ENCODE measurements at regions not wholly inside any gene's neighbourhood (a gene's known extent, or its start where the extent isn't known, plus 50 kb on each side); places are given as distances from the start of the nearest gene placed in this dataset.

DNA sequence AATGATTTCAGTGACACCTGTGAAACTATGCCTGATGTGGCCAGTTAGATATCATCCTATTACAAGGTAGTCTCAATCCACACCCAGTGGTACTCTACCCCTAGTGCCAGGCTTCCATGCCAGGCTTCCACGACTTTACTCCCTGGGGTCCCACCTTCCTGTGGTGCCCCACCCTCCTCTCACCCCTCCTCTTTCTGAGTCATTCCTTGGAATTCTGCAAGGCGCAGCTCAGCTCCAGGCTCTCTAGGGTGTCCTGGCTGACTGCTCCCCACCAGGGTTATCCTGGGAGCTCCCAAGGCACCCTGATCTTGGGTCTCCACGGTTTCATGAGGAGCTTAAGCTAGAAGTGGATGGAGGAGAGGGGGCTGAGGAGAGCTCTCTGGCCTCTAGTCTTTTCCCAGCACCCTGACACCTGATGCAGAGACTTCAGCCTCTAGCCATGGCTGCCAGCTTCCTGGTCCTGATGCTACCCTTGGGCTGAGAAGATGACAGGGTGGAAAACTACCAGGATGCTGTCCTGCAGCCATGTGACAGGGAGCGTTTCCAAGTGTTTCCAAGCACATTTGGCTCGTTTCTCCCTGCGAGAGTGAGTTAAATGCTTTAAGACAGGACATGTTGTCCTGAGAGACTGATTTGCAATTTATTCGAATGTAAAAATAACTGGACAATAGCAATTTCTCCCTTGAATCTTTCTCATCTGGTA, 1461.2 kb downstream of the TBC1D22A start:
- DNase-seq (ENCODE audit: insufficient read length, low spot score) = no peak
- FAIRE-seq = no peak

DNA sequence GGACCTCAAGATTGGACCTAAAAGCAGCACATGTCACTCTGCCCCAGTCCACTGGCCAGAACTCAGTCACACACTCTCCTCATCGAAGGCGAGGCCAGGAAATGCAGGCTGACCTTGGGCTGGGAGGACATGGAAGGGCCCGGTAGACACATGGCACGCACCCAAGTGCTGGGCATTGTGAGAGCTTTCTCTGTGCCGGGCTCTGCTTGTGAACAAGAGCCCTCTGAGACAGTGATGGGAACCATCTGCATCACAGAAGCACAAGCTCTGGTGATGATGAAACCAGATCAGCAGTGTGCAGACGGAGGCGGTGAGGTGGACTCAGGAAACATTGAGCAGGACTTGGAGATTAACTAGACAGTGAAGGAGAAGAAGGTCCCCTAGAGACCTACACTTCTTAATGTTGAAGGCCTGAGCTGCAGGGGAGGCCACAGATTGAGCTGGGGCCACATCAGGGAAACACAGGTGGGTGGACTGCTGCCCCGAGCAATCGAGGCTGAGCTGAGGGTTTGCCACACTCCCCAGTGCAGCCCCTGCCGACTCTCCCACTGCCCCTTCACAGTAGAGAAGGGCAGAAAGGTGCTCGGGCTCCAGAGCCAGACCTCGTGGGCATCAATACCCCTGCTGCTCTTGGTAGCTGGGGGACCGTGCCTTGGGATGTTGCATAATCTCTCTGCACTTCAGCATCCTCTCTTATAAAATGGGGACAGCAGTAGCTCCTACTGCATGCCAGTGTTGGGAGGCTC, 1460.5 kb downstream of the TBC1D22A start:
- DNase-seq (ENCODE audit: insufficient read length, low spot score) (no peak), FAIRE-seq (no peak)

DNA sequence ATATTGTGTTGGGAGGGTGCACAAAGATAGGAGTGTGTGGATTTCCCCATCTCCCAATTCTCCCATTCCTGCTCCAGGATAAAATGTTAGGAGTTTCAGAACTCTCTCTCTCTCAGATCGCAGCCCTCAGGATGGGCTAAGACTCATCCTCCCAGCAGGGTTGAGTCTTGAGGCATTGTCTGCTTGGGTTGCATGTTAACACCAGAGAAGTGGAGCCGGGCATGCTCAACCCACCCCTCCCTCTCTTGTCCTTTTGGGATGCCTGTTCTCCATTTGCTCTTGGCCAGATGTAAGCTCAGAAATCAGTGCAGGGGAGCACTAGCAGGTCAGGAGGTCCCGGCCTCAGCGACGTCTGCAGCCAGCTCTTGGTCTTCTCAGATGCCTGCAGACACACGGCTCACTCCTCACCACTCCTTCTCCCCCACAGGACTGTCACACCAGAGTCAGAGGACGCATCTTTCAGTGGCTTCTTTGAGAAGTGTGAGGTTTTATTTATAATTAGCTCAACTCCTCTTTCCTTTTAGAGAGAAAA, 1456.5 kb downstream of the TBC1D22A start:
- DNase-seq (ENCODE audit: insufficient read length, low spot score) (no peak), FAIRE-seq (no peak)

DNA sequence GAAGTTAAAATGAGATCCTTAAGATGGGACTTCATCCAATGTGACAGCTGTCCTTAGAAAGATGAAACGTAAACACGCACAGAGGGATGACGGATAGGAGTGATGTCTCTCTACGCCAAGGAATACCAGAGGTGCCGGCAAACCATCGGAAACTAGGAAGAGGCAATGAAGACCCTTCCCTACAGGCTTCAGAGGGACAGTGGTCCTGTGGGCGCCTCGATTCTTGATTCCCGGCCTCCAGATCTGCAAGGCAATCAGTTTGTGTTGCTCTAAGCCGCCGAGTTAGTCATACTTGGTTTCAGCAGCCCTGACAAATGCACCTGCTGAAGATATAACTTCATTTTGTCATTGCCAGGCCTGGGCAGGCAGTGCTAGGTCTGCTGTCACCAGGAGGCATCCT, 1455.1 kb downstream of the TBC1D22A start:
- FAIRE-seq = no peak

DNA sequence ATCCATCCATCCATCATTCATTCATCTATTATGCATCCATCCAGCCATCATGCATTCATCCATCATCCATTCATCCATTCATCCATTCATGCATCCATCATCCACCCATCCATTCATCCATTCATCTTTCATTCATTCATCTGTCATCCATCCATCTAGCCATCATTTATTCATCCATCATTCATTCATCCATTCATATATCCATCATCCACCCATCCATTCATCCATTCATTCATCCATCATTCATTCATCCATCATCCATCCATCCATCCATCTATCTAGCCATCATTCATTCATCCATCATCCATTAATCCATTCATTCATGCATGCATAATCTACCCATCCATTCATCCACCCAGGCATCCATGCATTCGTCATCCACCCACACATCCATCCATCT, 1450.3 kb downstream of the TBC1D22A start:
- FAIRE-seq (no peak), DNase-seq (ENCODE audit: insufficient read length, low spot score) (no peak)

More for the DNA sequence above, 1455.1 kb downstream of the TBC1D22A start:
- DNase-seq (ENCODE audit: insufficient read length, low spot score) = no peak

DNA sequence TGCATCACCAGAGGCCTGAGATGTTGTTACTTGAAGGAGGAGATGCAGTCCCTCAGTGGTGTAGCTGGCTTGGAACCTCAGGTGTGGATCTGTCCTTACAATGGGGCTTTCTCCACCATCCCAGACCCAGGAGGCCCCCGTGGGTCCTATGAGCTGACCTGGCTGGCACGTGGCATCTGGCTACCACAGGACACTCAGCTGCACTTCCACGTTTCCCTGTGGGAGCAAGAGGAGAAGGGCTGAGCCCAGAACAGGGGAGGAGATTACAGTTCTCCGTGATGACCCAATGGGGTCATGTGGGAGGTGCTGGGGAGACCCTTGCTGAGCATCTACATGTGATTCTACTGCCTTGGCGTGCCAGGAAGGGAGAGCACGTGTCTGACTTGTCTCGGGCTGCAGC, 1448.4 kb downstream of the TBC1D22A start:
- FAIRE-seq (no peak), DNase-seq (ENCODE audit: insufficient read length, low spot score) (no peak)

DNA sequence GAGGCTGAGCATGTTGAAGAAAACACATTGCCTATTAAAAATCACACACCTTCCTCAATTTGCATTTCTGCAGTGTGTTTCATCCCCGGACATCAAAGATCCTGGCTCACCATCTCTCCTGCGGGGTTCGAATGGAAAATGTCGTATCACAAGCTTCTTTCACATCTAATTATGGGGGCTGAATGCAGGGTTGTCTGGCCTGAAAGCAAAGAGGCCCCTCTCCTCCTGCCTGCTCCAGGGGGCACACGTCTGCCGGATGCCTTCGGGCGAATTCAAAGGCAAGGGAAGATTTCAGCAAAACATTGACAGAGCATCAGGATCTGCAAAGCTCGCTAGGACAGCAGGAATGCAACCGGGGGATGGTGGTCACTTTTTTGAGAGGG, 1447.7 kb downstream of the TBC1D22A start:
- DNase-seq (ENCODE audit: insufficient read length, low spot score) (no peak), FAIRE-seq (no peak)

DNA sequence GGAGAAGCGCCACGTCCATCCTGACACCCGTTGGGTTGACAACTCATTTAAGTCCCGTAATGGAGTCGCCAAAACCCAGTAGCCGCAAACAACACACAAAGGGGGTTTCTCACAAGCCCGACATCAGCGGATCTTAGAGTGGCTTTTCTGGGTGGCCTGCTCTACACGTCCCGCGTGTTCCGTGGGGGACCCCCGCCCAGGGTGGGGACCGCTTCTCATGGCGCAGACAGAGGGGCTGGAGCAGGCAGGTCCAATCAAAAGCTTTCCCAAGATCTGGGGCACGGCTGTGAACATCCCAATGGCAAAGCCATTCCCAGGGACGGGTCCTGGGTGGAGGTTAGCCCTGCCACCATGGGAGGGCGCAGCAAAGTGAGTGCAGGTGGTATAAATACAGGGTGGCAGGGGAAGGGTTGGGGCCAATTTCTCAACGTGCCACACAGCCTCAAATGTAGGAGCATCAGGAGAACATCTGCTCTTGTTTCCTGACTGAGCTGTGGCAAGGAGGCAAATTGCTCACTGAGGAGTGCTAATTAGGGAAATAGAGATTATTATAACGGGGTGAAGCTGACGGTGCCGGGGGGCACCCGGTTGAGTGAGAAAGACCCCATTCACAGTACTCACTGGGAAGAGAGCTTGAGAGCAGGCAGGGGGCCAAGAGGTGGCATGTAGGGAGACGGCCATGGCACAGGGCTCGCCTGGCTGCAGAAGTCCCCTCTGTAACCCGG, 1447.2 kb downstream of the TBC1D22A start:
- FAIRE-seq (no peak), DNase-seq (ENCODE audit: insufficient read length, low spot score) (no peak)

DNA sequence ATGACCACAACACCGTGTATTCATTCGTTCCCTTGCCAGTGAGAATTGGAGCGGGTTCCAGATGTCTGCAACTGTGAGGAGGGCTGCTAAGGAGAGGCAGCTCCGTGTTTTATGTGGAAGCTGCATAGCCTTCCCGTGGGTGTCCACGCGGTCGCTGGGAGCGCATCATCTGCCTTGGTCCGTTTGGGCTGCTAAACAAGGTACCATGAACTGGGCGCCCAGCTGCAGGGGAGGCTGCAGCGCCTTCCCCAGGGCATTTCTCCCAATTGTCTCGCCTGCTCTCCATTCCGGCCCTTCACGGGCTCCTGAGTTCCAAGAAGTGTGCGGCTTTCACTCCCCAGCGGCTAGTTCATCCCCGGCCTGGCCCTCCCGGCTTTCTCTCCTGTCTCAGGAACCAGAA, 1446.4 kb downstream of the TBC1D22A start:
- DNase-seq (ENCODE audit: insufficient read length, low spot score) = no peak
- no peak for FAIRE-seq

DNA sequence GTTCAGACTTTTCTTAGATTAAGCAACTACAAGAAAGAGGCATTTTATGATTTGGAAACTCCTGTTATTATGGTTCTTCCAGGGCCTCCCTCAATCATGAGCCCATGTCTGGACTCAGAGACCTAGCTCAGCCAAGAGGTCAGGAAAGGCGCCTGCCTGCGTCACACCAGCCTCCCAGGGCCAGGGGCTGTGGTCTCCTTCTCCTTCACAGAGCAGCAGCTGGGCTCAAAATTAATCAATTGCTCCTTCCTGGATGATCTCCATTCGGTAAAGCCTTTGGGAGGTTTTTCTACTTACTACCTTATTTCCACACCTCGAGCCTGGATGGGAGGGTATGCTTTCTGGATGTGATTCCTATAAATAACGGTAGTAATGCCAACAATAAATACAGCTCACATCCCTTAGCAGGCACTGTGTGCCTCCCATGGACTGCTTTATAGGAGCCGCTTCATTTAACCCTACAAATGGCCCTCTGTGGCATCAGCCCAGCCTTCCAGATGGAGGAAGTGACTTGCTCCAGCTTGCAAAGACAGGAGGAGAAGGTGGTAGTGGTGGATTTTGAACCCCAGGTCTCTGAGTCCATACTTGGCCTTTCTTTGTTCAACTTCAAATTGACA, 1445.6 kb downstream of the TBC1D22A start:
- DNase-seq (ENCODE audit: insufficient read length, low spot score) (no peak), FAIRE-seq (no peak)

DNA sequence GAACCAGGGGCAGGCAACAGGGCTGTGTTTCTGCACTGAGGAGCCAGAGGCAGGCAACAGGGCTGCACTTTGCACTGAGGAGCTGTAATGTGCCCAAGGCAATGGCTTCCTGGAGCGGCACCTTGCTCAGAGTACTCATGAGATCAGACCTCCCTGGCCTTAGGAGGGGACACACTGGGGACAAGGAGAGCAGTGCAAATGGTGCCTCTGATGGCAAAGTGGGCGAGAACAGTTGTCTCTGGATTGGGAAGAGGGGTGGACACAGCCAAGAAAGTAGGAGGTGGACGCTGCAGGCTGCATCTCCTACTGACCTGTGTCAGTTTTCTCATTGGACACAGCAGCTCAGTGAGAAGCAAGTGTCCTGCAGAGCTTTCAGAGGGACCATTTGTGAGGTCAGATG, 1443.3 kb downstream of the TBC1D22A start:
- FAIRE-seq (no peak), DNase-seq (ENCODE audit: insufficient read length, low spot score) (no peak)

DNA sequence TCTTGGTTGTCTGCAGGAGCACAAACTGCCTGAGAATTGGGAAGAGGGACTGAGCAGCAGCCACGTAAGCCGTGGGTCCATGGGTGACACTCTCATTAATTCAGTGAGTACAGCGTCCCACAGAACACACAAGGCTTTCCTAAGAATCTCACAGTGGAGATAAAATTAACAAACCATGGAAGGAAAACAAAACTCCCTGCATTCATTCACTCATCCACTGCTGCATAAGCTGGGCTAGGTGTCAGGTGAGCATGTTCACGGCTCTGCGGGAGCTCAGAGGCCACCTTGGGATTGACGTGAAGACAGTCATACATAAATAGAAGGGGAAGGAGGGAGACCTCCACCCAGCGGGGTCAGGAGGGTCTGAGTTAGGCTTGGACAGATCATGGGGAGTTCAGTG, 1442.7 kb downstream of the TBC1D22A start:
- no peak for DNase-seq (ENCODE audit: insufficient read length, low spot score)
- FAIRE-seq = no peak

DNA sequence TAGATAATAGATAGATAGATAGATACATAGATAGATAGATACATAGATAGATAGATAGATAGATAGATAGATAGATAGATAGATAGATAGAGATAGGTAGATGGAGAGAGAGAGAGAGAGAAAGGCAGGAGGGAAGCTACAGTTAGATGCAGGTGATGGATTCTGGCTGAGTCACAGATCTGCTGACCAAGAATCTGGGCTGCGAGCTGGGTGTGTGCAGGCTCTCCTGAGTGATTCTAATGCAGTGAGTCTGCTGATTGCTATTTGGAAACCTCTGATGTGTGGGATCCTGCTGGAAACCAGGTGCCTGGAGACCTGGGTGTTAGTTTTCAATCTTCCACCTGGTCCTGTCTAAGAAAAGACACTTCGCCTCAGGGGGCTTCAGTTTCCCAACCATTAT, 1441.8 kb downstream of the TBC1D22A start:
- FAIRE-seq = no peak
- no peak for DNase-seq (ENCODE audit: insufficient read length, low spot score)

DNA sequence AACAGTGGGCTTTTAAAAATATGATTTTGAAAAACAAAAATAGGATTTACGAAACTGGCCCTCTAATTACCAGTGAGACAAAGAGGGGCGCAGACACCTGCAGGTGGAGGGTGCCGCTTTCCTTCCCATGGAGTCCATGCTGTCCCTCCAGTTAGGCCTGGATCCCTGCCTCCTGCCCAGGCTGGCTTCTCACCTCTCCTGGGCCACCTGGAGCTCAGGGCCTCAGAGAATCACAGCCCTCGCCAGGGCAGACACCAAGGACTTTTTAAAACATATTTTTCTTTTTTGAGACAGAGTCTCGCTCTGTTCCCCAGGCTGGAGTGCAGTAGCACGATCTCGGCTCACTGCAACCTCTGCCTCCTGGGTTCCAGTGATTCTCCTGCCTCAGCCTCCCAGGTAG, 1437.2 kb downstream of the TBC1D22A start:
- DNase-seq (ENCODE audit: insufficient read length, low spot score) (no peak), FAIRE-seq (no peak)

DNA sequence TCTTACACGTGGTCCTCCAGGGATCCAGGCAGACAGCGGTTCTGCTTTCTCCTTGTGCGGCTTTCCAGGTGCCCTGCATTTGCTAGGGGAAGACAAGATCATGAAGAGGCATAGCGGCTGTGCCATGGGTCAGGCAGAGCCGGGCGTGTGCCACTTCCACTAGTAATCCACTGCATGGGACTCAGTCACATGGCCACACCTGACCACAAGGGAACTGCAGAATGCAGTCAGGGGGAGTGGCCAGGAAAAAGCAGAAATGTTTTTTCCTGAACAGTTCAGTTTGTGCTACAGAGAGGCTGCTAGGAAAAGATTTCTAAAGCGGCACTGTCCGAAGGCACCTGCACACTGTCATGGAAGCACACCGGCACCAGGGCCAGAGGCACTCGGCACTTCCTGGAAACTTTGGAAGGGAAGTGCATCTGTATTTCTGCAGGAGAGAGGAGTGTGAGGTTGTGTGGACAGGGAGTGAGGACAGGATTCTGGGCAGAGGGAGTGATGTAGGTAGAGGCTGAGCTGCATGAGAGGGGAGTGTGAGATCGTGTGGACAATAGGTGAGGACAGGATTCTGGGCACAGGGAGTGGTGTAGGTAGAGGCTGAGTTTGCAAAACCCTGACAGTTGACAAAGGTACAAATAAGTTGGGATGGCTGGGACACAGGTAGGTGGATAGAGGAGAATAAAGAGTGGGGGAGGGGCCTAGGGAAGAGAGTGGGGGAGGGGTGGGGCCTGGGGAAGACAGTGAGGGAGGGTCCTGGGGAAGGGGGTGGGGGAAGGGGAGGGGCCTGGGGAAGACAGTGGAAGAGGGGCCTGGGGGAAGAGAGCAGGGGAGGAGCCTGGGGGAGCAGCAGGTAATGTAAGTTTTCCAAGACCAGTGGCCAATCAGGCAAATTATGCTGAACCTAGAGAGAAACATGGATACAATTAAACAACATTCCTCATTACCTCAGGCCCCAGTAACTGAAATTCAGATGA, 1436.3 kb downstream of the TBC1D22A start:
- FAIRE-seq = no peak
- no peak for DNase-seq (ENCODE audit: insufficient read length, low spot score)

DNA sequence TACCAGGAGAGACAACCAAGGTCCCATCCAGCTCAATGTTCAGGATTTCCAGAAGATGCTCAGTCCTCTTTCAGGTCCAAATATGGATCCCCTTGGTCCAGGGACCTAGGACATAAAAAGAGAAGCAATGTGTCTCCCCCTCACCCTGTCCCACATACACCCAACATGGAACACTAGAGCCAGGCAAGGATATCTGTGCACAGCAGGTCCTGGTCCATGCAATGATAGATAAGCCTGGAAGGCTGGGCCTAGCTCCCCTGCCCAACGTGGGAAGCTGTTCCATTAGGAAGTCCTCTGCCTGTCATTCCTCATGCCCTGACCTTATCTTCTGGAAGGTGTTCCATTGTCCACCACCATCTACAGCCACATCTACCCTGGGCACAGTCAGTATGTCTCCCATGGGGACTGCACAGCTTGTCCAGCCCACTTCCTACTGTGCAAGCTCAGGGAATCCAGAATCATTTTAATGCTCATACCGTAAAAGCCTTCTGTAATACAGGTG, 1434.8 kb downstream of the TBC1D22A start:
- no peak for FAIRE-seq
- no peak for DNase-seq (ENCODE audit: insufficient read length, low spot score)

DNA sequence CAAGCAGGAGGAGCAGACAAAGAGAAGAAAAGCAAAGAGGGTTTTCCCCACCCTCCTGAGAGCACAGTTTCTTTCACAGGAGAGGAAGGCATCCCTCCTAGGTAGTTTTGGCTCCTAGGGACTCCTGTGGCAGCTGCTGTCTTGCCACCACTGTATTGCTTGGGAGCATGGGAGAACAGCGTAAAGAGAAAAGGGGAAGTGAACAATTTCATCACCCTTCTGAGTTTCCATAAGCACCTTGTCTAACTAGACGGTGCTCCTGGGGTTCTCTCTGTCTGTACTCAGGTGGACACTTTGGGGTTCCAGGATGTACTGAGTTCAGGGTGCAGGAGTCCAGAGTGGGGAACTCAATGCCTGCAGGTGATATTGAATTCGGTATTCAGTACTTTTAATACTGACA, 1430.5 kb downstream of the TBC1D22A start:
- no peak for DNase-seq (ENCODE audit: insufficient read length, low spot score)
- FAIRE-seq = no peak

DNA sequence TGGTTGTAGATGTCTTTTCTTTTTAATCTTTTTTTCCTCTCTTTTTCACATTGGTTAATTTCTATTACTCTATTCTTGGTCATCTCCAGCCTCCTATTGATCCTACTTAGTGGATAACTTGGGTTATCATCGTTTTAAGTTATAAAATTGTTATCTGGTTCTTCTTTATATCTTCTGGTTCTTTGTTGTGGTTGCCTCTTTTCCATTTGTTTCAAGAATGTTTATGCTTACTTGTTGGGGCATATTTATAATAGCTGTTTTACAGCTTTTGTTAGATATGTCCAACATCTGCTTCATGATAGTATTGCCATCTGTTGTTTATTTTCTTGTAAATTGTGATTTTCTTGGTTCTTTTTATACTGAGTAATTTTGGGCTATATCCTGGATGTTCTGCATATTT, 1429.6 kb downstream of the TBC1D22A start:
- FAIRE-seq = no peak

DNA sequence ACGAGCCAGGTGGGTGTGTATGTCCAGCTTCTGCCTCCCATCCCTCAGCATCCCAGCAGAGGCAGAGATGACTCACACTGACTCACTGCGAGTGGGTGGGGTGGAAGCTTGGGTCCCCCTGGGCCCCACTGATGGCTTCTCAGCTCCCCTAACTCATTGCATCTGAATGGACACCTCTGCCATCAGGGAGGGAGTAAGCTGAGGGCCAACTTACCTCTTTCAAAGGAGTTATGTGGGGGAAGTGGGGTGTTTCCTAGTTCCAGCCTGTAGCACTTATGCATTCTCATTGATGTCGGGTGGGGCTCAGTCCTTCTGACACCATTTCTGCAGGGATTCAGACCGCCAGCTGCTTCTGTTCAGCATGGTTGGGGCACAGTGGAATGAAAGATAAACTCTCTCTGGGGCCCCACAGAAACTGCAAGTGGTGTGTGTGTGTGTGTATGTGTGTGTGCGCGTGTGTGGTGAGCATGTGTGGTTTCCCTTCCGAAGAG, 1425.8 kb downstream of the TBC1D22A start:
- DNase-seq (ENCODE audit: insufficient read length, low spot score) (no peak), FAIRE-seq (no peak)

More for the DNA sequence above, 1429.6 kb downstream of the TBC1D22A start:
- DNase-seq (ENCODE audit: insufficient read length, low spot score) = no peak

DNA sequence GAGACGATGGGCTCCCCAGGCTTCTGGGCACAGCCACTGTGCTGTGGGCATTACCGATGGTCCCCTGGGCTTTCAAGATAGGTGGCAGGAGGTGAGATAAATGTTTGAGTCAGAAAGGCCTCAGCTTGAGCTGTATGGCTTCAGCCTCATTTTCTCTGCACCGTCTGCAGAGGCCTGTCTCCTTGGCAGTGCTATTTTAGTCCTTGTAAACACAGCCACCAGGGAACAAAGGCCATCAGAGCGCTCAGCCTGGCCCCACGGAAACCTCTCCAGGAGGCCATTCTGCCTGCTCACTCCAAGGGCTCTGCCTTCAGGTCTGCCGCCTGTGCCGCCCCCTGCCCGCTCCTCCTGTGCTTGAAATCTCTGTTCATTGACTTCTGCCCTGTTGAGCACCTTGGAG, 1424.9 kb downstream of the TBC1D22A start:
- DNase-seq (ENCODE audit: insufficient read length, low spot score) = no peak
- FAIRE-seq = no peak

Data from HTR-8/SVneo (cell line).